HepG2 (cell line): ENCODE measurements at regions not wholly inside any gene's neighbourhood (a gene's known extent, or its start where the extent isn't known, plus 50 kb on each side); places are given as distances from the start of the nearest gene placed in this dataset.

Experiments
- ATAC-seq: fragments of 200-7000 bp; cut with Tn5 transposase; 3 replicates; pipeline ENCODE4 v1.9.1; 2020; ENCODE audit warnings: mild to moderate bottlenecking, moderate library complexity
- BruUV-seq: library from RNA; stranded (reverse); fragments of 400-500 nt; replicated peaks from 2 replicates; lab custom pipeline; 2021; lab: Mats Ljungman, UMichigan
- CTCF ChIA-PET: fragments of 300-600 bp; formaldehyde crosslinking; extraction: SDS; loops from one replicate; lab custom pipeline; 2021; ENCODE audit warnings: low total read pairs, inconsistent platforms, low intra/inter-chr PET ratio; lab: Yijun Ruan, JAX
- POLR2A ChIA-PET: fragments of 350-600 bp; sonication (Branson Sonifier 250); formaldehyde crosslinking; loops from one replicate; lab custom pipeline; 2020; ENCODE audit warnings: antibody characterized with exemption, inconsistent platforms; lab: Yijun Ruan, JAX
- DNase-seq: peaks from one replicate; pipeline ENCODE4 v3.0.0-alpha.2; 2015; ENCODE audit warnings: low spot score
- FAIRE-seq: peaks from 3 replicates; lab custom pipeline; 2011; peaks lifted over from hg19 to GRCh38; lab: Jason Lieb, UNC
- H2AFZ ChIP-seq: one replicate; pipeline ENCODE4 v1.6.1; 2011; ENCODE audit warnings: low read length, inconsistent platforms
- H3K27ac ChIP-seq: fragments of 300-600 bp; 3 replicates; pipeline ENCODE4 v1.8.0; 2011; ENCODE audit warnings: mixed run types, mild to moderate bottlenecking, mixed read lengths, low read length, inconsistent platforms; ENCODE audit not compliant: insufficient read depth; ENCODE audit errors: extremely low read length
- H3K27me3 ChIP-seq, 2 experiments: fragments of 200-600 bp in 1 of 2; 2 replicates in 1 of 2; 3 replicates in 1 of 2; pipeline versions ENCODE4 v1.6.0 to v1.8.0; 2011; ENCODE audit warnings: low read length in 2 of 2, mild to moderate bottlenecking in 2 of 2, moderate library complexity in 2 of 2, inconsistent platforms in 1 of 2; ENCODE audit not compliant: insufficient read depth in 2 of 2, control insufficient read depth in 1 of 2
- H3K36me3 ChIP-seq, 2 experiments: fragments of 200-600 bp in 1 of 2; replicated peaks in 1 of 2; 2 replicates in 1 of 2; 3 replicates in 1 of 2; pipeline versions ENCODE4 v1.5.1 to v1.8.0; 2011; ENCODE audit warnings: low read length in 2 of 2, inconsistent platforms in 1 of 2; ENCODE audit not compliant: insufficient read depth in 2 of 2, control insufficient read depth in 1 of 2
- H3K4me1 ChIP-seq: 2 replicates; pipeline ENCODE4 v1.5.1; 2012; ENCODE audit warnings: low read length, inconsistent platforms; ENCODE audit not compliant: insufficient read depth
- H3K4me2 ChIP-seq: 2 replicates; pipeline ENCODE4 v1.6.0; 2011; ENCODE audit warnings: low read depth, low read length, inconsistent platforms
- H3K4me3 ChIP-seq, 3 experiments: fragments of 200-600 bp in 1 of 3; sonication (generic), shearing (Covaris generic) in 1 of 3; replicated peaks in 1 of 3; 2 replicates each; pipeline ENCODE4 v1.5.1; 2011 to 2016; ENCODE audit warnings: low read length in 3 of 3, inconsistent platforms in 2 of 3, low read depth in 2 of 3, mild to moderate bottlenecking in 2 of 3, control low read depth in 1 of 3, mixed read lengths in 1 of 3; ENCODE audit not compliant: insufficient read depth in 1 of 3
- H3K79me2 ChIP-seq: one replicate; pipeline ENCODE4 v1.6.1; 2011; ENCODE audit warnings: low read length, inconsistent platforms; ENCODE audit not compliant: insufficient read depth
- H3K9ac ChIP-seq: 2 replicates; pipeline ENCODE4 v1.6.0; 2011; ENCODE audit warnings: mild to moderate bottlenecking, low read depth, low read length, inconsistent platforms; ENCODE audit not compliant: insufficient read depth
- H3K9me3 ChIP-seq: 2 replicates; pipeline ENCODE4 v1.5.1; 2012; ENCODE audit warnings: mild to moderate bottlenecking, low read length
- H4K20me1 ChIP-seq: 2 replicates; pipeline ENCODE4 v1.6.0; 2011; ENCODE audit warnings: inconsistent platforms, mild to moderate bottlenecking, low read length, moderate library complexity; ENCODE audit not compliant: insufficient read depth
- ASH2L ChIP-seq: fragments of 300-600, 200-600 bp; sonication (generic); IDR thresholded peaks from 2 replicates; pipeline ENCODE4 v1.7.0; 2017; ENCODE audit warnings: low read depth, mild to moderate bottlenecking, moderate library complexity, mixed read lengths, low read length; ENCODE audit not compliant: insufficient read length
- FOXM1 ChIP-seq: sonication (generic); formaldehyde crosslinking; IDR thresholded peaks from 2 replicates; pipeline ENCODE4 v1.5.0; 2020; ENCODE audit warnings: missing genetic modification reagents
- KAT8 ChIP-seq: IDR thresholded peaks from 2 replicates; pipeline ENCODE4 v1.6.1; 2016; ENCODE audit warnings: missing genetic modification reagents, missing compliant biosample characterization
- MTF2 ChIP-seq: sonication (generic); formaldehyde crosslinking; IDR thresholded peaks from 2 replicates; pipeline ENCODE4 v1.5.0; 2020; ENCODE audit warnings: missing genetic modification reagents, borderline replicate concordance
- PHF8 ChIP-seq: sonication (generic); formaldehyde crosslinking; IDR thresholded peaks from 2 replicates; pipeline ENCODE4 v1.5.0; 2020; ENCODE audit warnings: missing genetic modification reagents
- RORA ChIP-seq: sonication (generic); formaldehyde crosslinking; IDR thresholded peaks from 2 replicates; pipeline ENCODE4 v1.5.0; 2020; ENCODE audit warnings: mild to moderate bottlenecking, missing genetic modification reagents, moderate library complexity
- ZBTB42 ChIP-seq: sonication (generic); formaldehyde crosslinking; IDR thresholded peaks from 2 replicates; pipeline ENCODE4 v1.5.0; 2020; ENCODE audit warnings: mild to moderate bottlenecking, missing genetic modification reagents
- ZFP37 ChIP-seq: sonication (generic); formaldehyde crosslinking; IDR thresholded peaks from 2 replicates; pipeline ENCODE4 v1.4.0; 2020; ENCODE audit warnings: missing genetic modification reagents, borderline replicate concordance
- ZMYM3 ChIP-seq: sonication (generic); formaldehyde crosslinking; IDR thresholded peaks from 2 replicates; pipeline ENCODE4 v1.5.1; 2020; ENCODE audit warnings: mild to moderate bottlenecking, missing genetic modification reagents
- ZNF264 ChIP-seq: sonication (generic); formaldehyde crosslinking; IDR thresholded peaks from 2 replicates; pipeline ENCODE4 v1.4.0; 2020; ENCODE audit warnings: missing genetic modification reagents
- ZNF30 ChIP-seq: sonication (generic); formaldehyde crosslinking; IDR thresholded peaks from 2 replicates; pipeline ENCODE4 v1.5.0; 2020; ENCODE audit warnings: mild to moderate bottlenecking, missing genetic modification reagents
- ZNF326 ChIP-seq: sonication (generic); formaldehyde crosslinking; IDR thresholded peaks from 2 replicates; pipeline ENCODE4 v1.4.0; 2020; ENCODE audit warnings: missing genetic modification reagents, borderline replicate concordance
- ZNF333 ChIP-seq: sonication (generic); formaldehyde crosslinking; IDR thresholded peaks from 2 replicates; pipeline ENCODE4 v1.4.0; 2020; ENCODE audit warnings: mild to moderate bottlenecking, missing genetic modification reagents, borderline replicate concordance
- ZNF484 ChIP-seq: sonication (generic); formaldehyde crosslinking; IDR thresholded peaks from 2 replicates; pipeline ENCODE4 v1.5.1; 2020; ENCODE audit warnings: mild to moderate bottlenecking, low read depth, missing genetic modification reagents, borderline replicate concordance
- ZNF556 ChIP-seq: sonication (generic); formaldehyde crosslinking; IDR thresholded peaks from 2 replicates; pipeline ENCODE4 v1.4.0; 2020; ENCODE audit warnings: mild to moderate bottlenecking, missing genetic modification reagents, borderline replicate concordance
- WGBS: methylation state at CpG from one replicate; pipeline ENCODE4 v1.1.6; 2017; ENCODE audit warnings: low lambda C conversion rate; 5-methylcytosine and 5-hydroxymethylcytosine counted together
- in situ Hi-C: cut with HindIII; loops from 2 replicates; pipeline ENCODE4 v1.10.0; 2017; ENCODE audit warnings: low pct_unique_long_range_greater_than_20kb; ENCODE audit not compliant: extremely low pct_ligation_motif_present
- intact Hi-C: fragments of 100-400 bp; cut with micrococcal nuclease; formaldehyde crosslinking; loops from one replicate; pipeline ENCODE4 v1.10.0; 2022; ENCODE audit not compliant: unreplicated experiment
- TF ChIP-seq, protein P1 (sequence below): sonication (generic); formaldehyde crosslinking; conservative IDR thresholded peaks from 2 replicates; pipeline ENCODE4 v1.8.1; 2023; ENCODE audit warnings: missing genetic modification reagents
- TF ChIP-seq, protein P2 (sequence below): sonication (generic); formaldehyde crosslinking; IDR thresholded peaks from 2 replicates; pipeline ENCODE4 v1.9.0; 2021; ENCODE audit warnings: missing genetic modification reagents, mild to moderate bottlenecking, borderline replicate concordance
- TF ChIP-seq, protein P3 (sequence below): sonication (generic); formaldehyde crosslinking; IDR thresholded peaks from 2 replicates; pipeline ENCODE4 v1.4.0; 2020; ENCODE audit warnings: missing genetic modification reagents, borderline replicate concordance

DNA sequence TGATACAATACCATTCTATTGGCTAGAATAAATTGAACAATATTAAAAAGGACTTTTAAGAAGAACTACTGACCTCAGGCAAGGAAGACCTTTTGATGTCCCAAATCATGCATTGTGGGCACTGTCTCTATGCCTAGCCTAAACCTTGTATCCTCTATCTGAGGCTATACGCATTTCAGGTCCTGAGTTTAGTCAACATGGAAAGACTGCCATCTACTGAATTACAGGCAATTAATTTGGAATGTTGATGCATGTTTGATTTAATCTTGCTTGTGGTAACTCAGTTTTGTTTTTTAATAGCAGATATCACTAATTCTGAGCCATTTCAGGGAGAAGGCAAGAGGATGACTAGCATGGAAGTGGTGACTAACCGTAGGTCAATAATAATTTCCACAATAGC lies 585.3 kb upstream of the CCNG1 start:
- no peaks in the 10 kb centered on the region for H3K79me2 ChIP-seq
- FAIRE-seq (no peak), DNase-seq (no peak), ATAC-seq (no peak)
- no peak overlapping the region for H3K4me3 ChIP-seq
- intact Hi-C loops, result no loop called here
- H3K27ac ChIP-seq, result no peak overlapping the region
- no peak overlapping the region for H2AFZ ChIP-seq
- POLR2A ChIA-PET, result no interaction called here
- H3K4me2 ChIP-seq, result no peak overlapping the region
- BruUV-seq, result no TSS peak
- no peaks in the 10 kb centered on the region for H3K4me1 ChIP-seq
- no peaks in the 10 kb centered on the region for H4K20me1 ChIP-seq
- H3K27me3 ChIP-seq, result no peaks in the 10 kb centered on the region
- no peak overlapping the region for H3K9ac ChIP-seq
- in situ Hi-C loops, result no loop called here
- no peaks in the 10 kb centered on the region for H3K36me3 ChIP-seq
- WGBS, result 24% methylated on average over 2 of the region's 2 CpGs
- peaks cover 37% of the 10 kb centered on the region for H3K9me3 ChIP-seq
- CTCF ChIA-PET, result no interaction called here
- TF ChIP-seq MTF2 (no peak), KAT8 (CRISPR knock-in tag) (no peak), ZNF264 (CRISPR knock-in tag) (no peak), ZNF484 (CRISPR knock-in tag) (no peak), ZNF30 (no peak), ASH2L (no peak), ZNF326 (CRISPR knock-in tag) (no peak), ZMYM3 (CRISPR knock-in tag) (no peak), ZNF333 (no peak), PHF8 (CRISPR knock-in tag) (no peak), ZFP37 (CRISPR knock-in tag) (no peak), FOXM1 (CRISPR knock-in tag) (no peak), ZNF556 (CRISPR knock-in tag) (no peak), RORA (CRISPR knock-in tag) (no peak), ZBTB42 (CRISPR knock-in tag) (no peak)
- TF ChIP-seq, protein P1, sequence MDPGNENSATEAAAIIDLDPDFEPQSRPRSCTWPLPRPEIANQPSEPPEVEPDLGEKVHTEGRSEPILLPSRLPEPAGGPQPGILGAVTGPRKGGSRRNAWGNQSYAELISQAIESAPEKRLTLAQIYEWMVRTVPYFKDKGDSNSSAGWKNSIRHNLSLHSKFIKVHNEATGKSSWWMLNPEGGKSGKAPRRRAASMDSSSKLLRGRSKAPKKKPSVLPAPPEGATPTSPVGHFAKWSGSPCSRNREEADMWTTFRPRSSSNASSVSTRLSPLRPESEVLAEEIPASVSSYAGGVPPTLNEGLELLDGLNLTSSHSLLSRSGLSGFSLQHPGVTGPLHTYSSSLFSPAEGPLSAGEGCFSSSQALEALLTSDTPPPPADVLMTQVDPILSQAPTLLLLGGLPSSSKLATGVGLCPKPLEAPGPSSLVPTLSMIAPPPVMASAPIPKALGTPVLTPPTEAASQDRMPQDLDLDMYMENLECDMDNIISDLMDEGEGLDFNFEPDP (CRISPR knock-in tag), result no peak
- TF ChIP-seq, protein P2, sequence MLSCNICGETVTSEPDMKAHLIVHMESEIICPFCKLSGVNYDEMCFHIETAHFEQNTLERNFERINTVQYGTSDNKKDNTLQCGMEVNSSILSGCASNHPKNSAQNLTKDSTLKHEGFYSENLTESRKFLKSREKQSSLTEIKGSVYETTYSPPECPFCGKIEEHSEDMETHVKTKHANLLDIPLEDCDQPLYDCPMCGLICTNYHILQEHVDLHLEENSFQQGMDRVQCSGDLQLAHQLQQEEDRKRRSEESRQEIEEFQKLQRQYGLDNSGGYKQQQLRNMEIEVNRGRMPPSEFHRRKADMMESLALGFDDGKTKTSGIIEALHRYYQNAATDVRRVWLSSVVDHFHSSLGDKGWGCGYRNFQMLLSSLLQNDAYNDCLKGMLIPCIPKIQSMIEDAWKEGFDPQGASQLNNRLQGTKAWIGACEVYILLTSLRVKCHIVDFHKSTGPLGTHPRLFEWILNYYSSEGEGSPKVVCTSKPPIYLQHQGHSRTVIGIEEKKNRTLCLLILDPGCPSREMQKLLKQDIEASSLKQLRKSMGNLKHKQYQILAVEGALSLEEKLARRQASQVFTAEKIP (CRISPR knock-in tag), result no peak
- TF ChIP-seq, protein P3, sequence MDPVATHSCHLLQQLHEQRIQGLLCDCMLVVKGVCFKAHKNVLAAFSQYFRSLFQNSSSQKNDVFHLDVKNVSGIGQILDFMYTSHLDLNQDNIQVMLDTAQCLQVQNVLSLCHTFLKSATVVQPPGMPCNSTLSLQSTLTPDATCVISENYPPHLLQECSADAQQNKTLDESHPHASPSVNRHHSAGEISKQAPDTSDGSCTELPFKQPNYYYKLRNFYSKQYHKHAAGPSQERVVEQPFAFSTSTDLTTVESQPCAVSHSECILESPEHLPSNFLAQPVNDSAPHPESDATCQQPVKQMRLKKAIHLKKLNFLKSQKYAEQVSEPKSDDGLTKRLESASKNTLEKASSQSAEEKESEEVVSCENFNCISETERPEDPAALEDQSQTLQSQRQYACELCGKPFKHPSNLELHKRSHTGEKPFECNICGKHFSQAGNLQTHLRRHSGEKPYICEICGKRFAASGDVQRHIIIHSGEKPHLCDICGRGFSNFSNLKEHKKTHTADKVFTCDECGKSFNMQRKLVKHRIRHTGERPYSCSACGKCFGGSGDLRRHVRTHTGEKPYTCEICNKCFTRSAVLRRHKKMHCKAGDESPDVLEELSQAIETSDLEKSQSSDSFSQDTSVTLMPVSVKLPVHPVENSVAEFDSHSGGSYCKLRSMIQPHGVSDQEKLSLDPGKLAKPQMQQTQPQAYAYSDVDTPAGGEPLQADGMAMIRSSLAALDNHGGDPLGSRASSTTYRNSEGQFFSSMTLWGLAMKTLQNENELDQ (CRISPR knock-in tag), result no peak
